Spleen (tissue), 11 donors: ENCODE measurements at regions not wholly inside any gene's neighbourhood (a gene's known extent, or its start where the extent isn't known, plus 50 kb on each side); places are given as distances from the start of the nearest gene placed in this dataset.

Experiments used
- DNase-seq: peaks from one replicate; pipeline ENCODE4 v3.0.0-alpha.2; 2020
- H3K27ac ChIP-seq, 8 donors: fragments of 200-600 bp; sonication (generic) in 7 of 8; 1 replicate in 4 of 8; 2 replicates in 4 of 8; pipeline versions ENCODE4 v1.5.0 to v1.8.0; 2016 to 2021; ENCODE audit warnings: inconsistent platforms in 4 of 8, mild to moderate bottlenecking in 4 of 8, moderate library complexity in 1 of 8
- H3K27me3 ChIP-seq, 7 donors: fragments of 200-600 bp; sonication (generic) in 6 of 7; replicated peaks in 1 of 7; 1 replicate in 4 of 7; 2 replicates in 3 of 7; pipeline versions ENCODE4 v1.5.0 to v1.8.0; 2016 to 2021; ENCODE audit warnings: inconsistent platforms in 3 of 7, mild to moderate bottlenecking in 1 of 7
- H3K36me3 ChIP-seq, 6 donors: fragments of 200-600 bp; sonication (generic) in 5 of 6; 1 replicate in 4 of 6; 2 replicates in 2 of 6; pipeline versions ENCODE4 v1.5.0 to v1.8.0; 2016 to 2021; ENCODE audit warnings: inconsistent platforms in 2 of 6
- H3K4me1 ChIP-seq, 6 donors: fragments of 200-600 bp; sonication (generic) in 5 of 6; 1 replicate in 3 of 6; 2 replicates in 3 of 6; pipeline versions ENCODE4 v1.5.0 to v1.8.0; 2016 to 2021; ENCODE audit warnings: inconsistent platforms in 3 of 6
- H3K4me3 ChIP-seq, 8 donors: fragments of 200-600 bp; sonication (generic) in 7 of 8; 1 replicate in 4 of 8; 2 replicates in 4 of 8; pipeline versions ENCODE4 v1.5.0 to v1.8.0; 2016 to 2021; ENCODE audit warnings: inconsistent platforms in 4 of 8, mild to moderate bottlenecking in 4 of 8, moderate library complexity in 2 of 8
- H3K9me3 ChIP-seq, 8 donors: fragments of 200-600 bp; sonication (generic) in 7 of 8; 1 replicate in 4 of 8; 2 replicates in 4 of 8; pipeline versions ENCODE4 v1.5.0 to v1.8.0; 2016 to 2021; ENCODE audit warnings: inconsistent platforms in 4 of 8
- CTCF ChIP-seq, 11 experiments: fragments of 200-600 bp in 7 of 11; fragments of 450-650 bp in 4 of 11; sonication (generic) in 4 of 11; IDR thresholded peaks in 8 of 11; conservative IDR thresholded peaks in 3 of 11; 1 replicate in 7 of 11; 2 replicates in 4 of 11; pipeline versions ENCODE4 v1.4.0 to v1.8.0; 2016 to 2021; ENCODE audit warnings: antibody characterized with exemption in 11 of 11, inconsistent platforms in 4 of 11, mild to moderate bottlenecking in 1 of 11
- POLR2A ChIP-seq, 3 donors: fragments of 450-650 bp; IDR thresholded peaks; one replicate each; pipeline ENCODE4 v1.5.1; 2017; ENCODE audit warnings: antibody characterized with exemption in 3 of 3, mild to moderate bottlenecking in 1 of 3
- POLR2AphosphoS5 ChIP-seq, 3 donors: sonication (generic); formaldehyde crosslinking; IDR thresholded peaks; one replicate each; pipeline ENCODE4 v1.5.1; 2017; ENCODE audit warnings: antibody characterized with exemption in 3 of 3
- WGBS, 5 donors: extraction: QIAGEN DNeasy Blood & Tissue Kit in 3 of 5; methylation state at CpG; one replicate each; pipeline versions ENCODE4 v1.1.5 to v1.1.7; 2013 to 2018; 5-methylcytosine and 5-hydroxymethylcytosine counted together
- intact Hi-C: fragments of 100-400 bp; cut with DNase I; formaldehyde crosslinking; loops from one replicate; pipeline ENCODE4 v1.15.0; 2023; ENCODE audit warnings: low total_unique reads
- donor health status: healthy with polysubstance abuse.
- donor health status: DM: no; HTN: no; CAD: no; lungs with moderate emphysema.
- donor health status: DM: no; HTN: no; CAD: no.
- donor health status: Bipolar disorder and iron deficiency.
- donor health status: healthy.
- donor health status: DM: no; HTN: no; CAD: no.
- donor health status: DM: yes; HTN: yes; CAD: no.

GRCh38 chr21:41640748-41641509 lies 125.9 kb downstream of the RIPK4 start:
- intact Hi-C loops, result no loop called here
- WGBS, 5 donors, result 65 to 71% (median 70%) methylated on average over 6 of the region's 6 CpGs
- no peaks in the 10 kb centered on the region for H3K36me3 ChIP-seq
- H3K4me3 ChIP-seq, result no peak overlapping the region
- TF ChIP-seq POLR2A (IDR thresholded peaks at IDR 0.05) (no peak), CTCF (IDR thresholded peaks at IDR 0.05 in 8 of 11, conservative IDR thresholded peaks at IDR 0.05 in 3 of 11) (no peak), POLR2AphosphoS5 (IDR thresholded peaks at IDR 0.05) (no peak)
- H3K27ac ChIP-seq, result no peak overlapping the region
- H3K27me3 ChIP-seq, result peaks cover 0 to 52% (median 0%) of the 10 kb centered on the region in 7 donors
- no peak for DNase-seq
- H3K4me1 ChIP-seq, result no peaks in the 10 kb centered on the region
- H3K9me3 ChIP-seq, result peaks cover 0 to 5% (median 0%) of the 10 kb centered on the region in 8 donors

- Histone ChIP-seq H3K36me3 (no peaks in the 10 kb centered on the region), H3K9me3 (peaks cover 0 to 5% (median 0%) of the 10 kb centered on the region in 8 donors), H3K4me3 (no peak overlapping the region), H3K4me1 (no peaks in the 10 kb centered on the region), H3K27ac (no peak overlapping the region), H3K27me3 (peaks cover 0 to 44% (median 0%) of the 10 kb centered on the region in 7 donors)
- no peak for DNase-seq
- intact Hi-C loops, result no loop called here
- 88 to 96% (median 90%) methylated on average over 5 of the region's 5 CpGs for WGBS, 5 donors
- no peak for TF ChIP-seq POLR2AphosphoS5 (IDR thresholded peaks at IDR 0.05)
- no peak for TF ChIP-seq POLR2A (IDR thresholded peaks at IDR 0.05)
- TF ChIP-seq CTCF (IDR thresholded peaks at IDR 0.05 in 8 of 11, conservative IDR thresholded peaks at IDR 0.05 in 3 of 11), result no peak
Measured at GRCh38 chr21:41639766-41640165, 127.1 kb downstream of the RIPK4 start.

- 89 to 97% (median 91%) methylated on average over 9 to 10 of the region's 10 CpGs for WGBS, 5 donors
- peaks cover 0 to 40% (median 0%) of the 10 kb centered on the region in 7 donors for H3K27me3 ChIP-seq
- no peak overlapping the region for H3K27ac ChIP-seq
- H3K9me3 ChIP-seq, result peaks cover 0 to 5% (median 0%) of the 10 kb centered on the region in 8 donors
- H3K4me1 ChIP-seq, result no peaks in the 10 kb centered on the region
- H3K36me3 ChIP-seq, result no peaks in the 10 kb centered on the region
- no peak overlapping the region for H3K4me3 ChIP-seq
- intact Hi-C loops, result no loop called here
- no peak for DNase-seq
- no peak for TF ChIP-seq CTCF (IDR thresholded peaks at IDR 0.05 in 8 of 11, conservative IDR thresholded peaks at IDR 0.05 in 3 of 11)
- no peak for TF ChIP-seq POLR2AphosphoS5 (IDR thresholded peaks at IDR 0.05)
- no peak for TF ChIP-seq POLR2A (IDR thresholded peaks at IDR 0.05)
Measured at GRCh38 chr21:41639336-41639735, 127.5 kb downstream of the RIPK4 start.

GRCh38 chr21:41638201-41638790 lies 128.6 kb downstream of the RIPK4 start:
- DNase-seq, result no peak
- H3K27ac ChIP-seq, result no peak overlapping the region
- no peak overlapping the region for H3K4me3 ChIP-seq
- no peaks in the 10 kb centered on the region for H3K4me1 ChIP-seq
- TF ChIP-seq POLR2AphosphoS5 (IDR thresholded peaks at IDR 0.05), result no peak
- TF ChIP-seq CTCF (IDR thresholded peaks at IDR 0.05 in 8 of 11, conservative IDR thresholded peaks at IDR 0.05 in 3 of 11), result no peak
- TF ChIP-seq POLR2A (IDR thresholded peaks at IDR 0.05), result no peak
- peaks cover 0 to 36% (median 0%) of the 10 kb centered on the region in 7 donors for H3K27me3 ChIP-seq
- H3K9me3 ChIP-seq, result peaks cover 0 to 5% (median 0%) of the 10 kb centered on the region in 8 donors
- intact Hi-C loops, result no loop called here
- 32 to 93% (median 83%) methylated on average over 3 of the region's 3 CpGs for WGBS, 5 donors
- H3K36me3 ChIP-seq, result no peaks in the 10 kb centered on the region
